ENCODE measurements at regions not wholly inside any gene's neighbourhood (a gene's known extent, or its start where the extent isn't known, plus 50 kb on each side); places are given as distances from the start of the nearest gene placed in this dataset.

DNA sequence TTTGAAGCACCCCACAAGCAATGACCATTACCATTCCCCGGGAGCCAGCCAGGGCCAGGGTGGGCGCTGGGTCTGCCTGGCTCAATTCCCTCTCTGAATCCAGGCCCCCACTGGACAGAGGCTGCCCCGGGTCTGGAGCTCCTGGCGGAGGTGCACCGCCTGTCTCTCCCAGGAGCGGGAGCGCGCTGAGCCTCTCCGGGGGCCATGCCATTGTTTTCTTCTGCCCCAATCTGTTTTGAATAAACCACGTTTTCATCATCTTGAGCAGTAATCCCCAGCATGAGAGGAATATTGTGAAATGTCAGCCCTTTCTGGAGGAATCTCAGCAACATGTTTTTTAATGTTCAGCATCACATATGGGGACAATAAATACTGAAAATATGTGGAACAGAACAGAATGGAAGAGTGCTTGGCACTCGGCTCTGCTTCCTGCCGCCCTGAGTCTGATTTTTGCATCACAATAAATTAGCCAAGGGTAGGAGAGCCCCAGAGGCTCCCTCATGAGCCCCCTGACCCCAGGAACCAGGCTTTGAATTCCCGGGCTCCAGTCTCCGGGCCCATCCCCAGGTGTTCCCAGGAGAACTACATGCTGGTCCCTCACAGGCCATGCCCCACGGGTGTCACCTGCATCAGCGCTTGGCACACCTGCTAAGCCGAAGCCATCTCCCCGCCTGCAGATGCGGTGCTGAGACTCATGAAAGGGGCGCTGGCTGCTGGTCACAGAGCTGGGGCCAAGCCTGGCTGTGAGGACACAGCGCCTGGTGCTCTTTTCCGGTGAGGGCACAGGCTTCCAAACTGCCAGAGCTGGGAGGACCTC, 88.8 kb downstream of the INHBB start:
- Mint-ChIP-seq H3K36me3 (ENCODE audit: low read depth) (no peaks in the 10 kb centered on the region), H3K27me3 (ENCODE audit: low read depth) (peaks cover 52% of the 10 kb centered on the region)
- no peak for DNase-seq (ENCODE audit: low read depth, low spot score)

DNA sequence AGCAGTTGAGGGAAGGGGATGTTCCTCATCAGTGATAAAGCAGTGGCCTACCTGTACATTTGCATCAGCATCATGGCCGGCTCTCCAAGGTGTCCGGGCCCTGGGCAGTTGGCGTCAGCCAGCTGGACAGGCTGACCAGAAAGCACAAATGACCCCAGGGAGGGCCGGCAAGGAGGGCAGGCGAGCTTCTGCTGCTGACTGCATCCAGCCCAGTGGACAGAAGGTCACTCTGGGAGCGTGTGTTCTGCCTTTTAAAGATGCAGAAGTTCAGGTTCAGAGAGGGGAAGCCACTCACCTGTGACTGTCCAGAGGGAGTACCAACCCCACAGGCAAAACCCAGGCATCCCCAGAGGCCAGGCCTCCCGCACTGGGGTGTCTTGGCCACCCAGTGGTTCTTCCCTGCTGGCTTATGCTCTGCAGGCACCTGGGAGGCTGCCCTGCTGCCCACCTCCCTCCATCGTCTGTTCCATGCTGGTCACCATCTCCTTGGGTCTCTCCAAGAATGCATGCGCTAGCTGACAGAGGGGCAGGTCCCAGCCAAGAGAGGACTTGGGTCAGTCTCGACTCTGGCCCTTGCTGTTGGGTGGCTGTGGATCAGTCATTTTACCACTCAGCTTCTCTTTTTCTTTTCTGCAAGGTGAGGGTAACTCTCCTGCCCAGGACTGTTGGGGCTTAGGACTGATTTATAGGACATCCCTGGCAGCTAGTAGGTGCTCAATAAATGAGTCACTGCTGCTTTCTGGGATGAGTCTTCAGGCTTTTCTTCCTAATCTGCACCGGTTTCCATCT, 89.9 kb downstream of the INHBB start:
- TF ChIP-seq, protein P1, sequence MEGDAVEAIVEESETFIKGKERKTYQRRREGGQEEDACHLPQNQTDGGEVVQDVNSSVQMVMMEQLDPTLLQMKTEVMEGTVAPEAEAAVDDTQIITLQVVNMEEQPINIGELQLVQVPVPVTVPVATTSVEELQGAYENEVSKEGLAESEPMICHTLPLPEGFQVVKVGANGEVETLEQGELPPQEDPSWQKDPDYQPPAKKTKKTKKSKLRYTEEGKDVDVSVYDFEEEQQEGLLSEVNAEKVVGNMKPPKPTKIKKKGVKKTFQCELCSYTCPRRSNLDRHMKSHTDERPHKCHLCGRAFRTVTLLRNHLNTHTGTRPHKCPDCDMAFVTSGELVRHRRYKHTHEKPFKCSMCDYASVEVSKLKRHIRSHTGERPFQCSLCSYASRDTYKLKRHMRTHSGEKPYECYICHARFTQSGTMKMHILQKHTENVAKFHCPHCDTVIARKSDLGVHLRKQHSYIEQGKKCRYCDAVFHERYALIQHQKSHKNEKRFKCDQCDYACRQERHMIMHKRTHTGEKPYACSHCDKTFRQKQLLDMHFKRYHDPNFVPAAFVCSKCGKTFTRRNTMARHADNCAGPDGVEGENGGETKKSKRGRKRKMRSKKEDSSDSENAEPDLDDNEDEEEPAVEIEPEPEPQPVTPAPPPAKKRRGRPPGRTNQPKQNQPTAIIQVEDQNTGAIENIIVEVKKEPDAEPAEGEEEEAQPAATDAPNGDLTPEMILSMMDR (conservative IDR thresholded peaks at IDR 0.05) = no peak
- H3K4me1 Mint-ChIP-seq = peaks cover 9% of the 10 kb centered on the region
- no peak overlapping the region for H3K4me3 Mint-ChIP-seq
- H3K27ac Mint-ChIP-seq (ENCODE audit: unreplicated experiment) = no peak overlapping the region
- H3K27me3 Mint-ChIP-seq (ENCODE audit: low read depth) = peaks cover 57% of the 10 kb centered on the region
- no peaks in the 10 kb centered on the region for H3K36me3 Mint-ChIP-seq (ENCODE audit: low read depth)
- no peaks in the 10 kb centered on the region for H3K9me3 Mint-ChIP-seq
- DNase-seq (ENCODE audit: low read depth, low spot score) = no peak

More for the DNA sequence above, 88.8 kb downstream of the INHBB start:
- Mint-ChIP-seq H3K4me1 (peaks cover 8% of the 10 kb centered on the region), H3K27ac (ENCODE audit: unreplicated experiment) (no peak overlapping the region), H3K4me3 (no peak overlapping the region), H3K9me3 (no peaks in the 10 kb centered on the region)
- TF ChIP-seq, protein P1 (conservative IDR thresholded peaks at IDR 0.05) = no peak

DNA sequence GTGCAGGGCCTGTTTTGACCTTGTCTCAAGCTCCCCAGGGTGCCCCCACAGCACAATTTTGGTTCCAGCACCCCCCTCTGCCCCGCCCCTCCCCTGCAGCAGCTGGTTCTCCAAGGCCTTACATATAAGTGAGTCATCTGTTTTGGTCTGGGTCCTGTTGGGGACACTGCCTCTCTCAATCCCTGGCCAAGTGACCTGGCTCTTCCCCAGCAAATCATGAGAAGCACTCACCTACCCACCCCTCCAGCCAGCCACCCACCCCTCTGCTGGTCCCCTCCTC, 90.5 kb downstream of the INHBB start:
- Mint-ChIP-seq H3K27ac (ENCODE audit: unreplicated experiment) (no peak overlapping the region), H3K9me3 (no peaks in the 10 kb centered on the region), H3K27me3 (ENCODE audit: low read depth) (peaks cover 59% of the 10 kb centered on the region), H3K4me3 (no peak overlapping the region), H3K36me3 (ENCODE audit: low read depth) (no peaks in the 10 kb centered on the region), H3K4me1 (peaks cover 14% of the 10 kb centered on the region)
- TF ChIP-seq, protein P1 (conservative IDR thresholded peaks at IDR 0.05) = no peak
- DNase-seq (ENCODE audit: low read depth, low spot score) = no peak

DNA sequence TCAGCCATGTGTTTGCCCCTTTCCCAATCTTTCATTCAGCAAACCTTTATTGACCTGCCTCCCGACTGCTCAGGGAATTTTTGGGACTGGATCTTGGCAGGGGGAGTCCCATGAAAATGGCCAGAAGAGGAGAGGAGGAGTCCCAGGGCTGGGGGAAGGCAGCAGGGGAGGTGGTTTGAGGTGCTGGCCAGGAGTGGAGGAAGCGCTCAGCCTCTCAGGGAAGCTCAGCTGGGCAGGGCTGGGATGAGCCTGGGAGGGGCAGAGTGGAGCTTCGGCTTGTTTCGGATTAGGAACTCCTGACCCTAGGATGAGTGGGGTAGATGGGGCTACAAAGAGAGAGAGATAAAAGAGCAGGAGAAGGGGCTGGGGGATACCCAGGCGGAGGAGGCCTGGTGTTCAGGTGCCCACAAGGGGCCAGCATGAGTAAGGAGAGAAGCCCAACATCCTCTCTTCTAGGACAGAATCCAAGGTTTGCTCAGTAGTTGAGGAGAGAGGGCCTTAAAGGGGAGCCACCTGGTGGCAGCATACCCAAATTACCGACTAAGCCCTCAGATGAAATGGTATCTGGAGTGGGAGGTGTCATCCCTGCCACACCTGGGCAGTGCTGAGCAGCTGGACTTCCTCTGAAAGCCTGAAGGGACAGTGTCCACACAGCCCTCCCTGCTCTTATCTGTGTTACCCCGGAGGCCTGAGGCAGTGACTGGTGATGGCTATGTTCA, 91.1 kb downstream of the INHBB start:
- Mint-ChIP-seq H3K4me1 (peaks cover 21% of the 10 kb centered on the region), H3K27me3 (ENCODE audit: low read depth) (peaks cover 65% of the 10 kb centered on the region), H3K36me3 (ENCODE audit: low read depth) (no peaks in the 10 kb centered on the region), H3K27ac (ENCODE audit: unreplicated experiment) (no peak overlapping the region), H3K9me3 (no peaks in the 10 kb centered on the region), H3K4me3 (no peak overlapping the region)
- TF ChIP-seq, protein P1 (conservative IDR thresholded peaks at IDR 0.05) = peak; percentile 55
- no peak for DNase-seq (ENCODE audit: low read depth, low spot score)

DNA sequence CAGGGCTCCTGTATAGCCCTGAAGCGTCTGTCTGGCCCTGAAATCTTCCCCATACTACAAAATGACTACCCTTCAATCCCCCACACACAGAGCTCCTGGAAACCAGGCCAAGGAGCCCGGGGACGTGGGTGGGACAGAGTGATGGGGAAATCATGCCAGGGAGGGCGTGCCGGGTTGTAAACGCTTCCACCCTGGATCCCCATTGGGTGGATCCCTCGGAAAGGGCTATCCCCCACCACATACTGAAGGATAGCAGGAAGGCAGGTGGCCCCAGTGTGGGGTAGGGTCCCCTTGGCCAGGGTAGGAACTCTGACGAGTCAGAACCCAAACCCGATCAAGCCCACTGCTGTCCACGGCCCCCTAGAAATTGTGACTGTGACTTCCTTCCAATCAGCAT, 91.7 kb downstream of the INHBB start:
- Mint-ChIP-seq H3K27me3 (ENCODE audit: low read depth) (peaks cover 71% of the 10 kb centered on the region), H3K4me1 (peaks cover 27% of the 10 kb centered on the region), H3K27ac (ENCODE audit: unreplicated experiment) (no peak overlapping the region), H3K9me3 (no peaks in the 10 kb centered on the region), H3K36me3 (ENCODE audit: low read depth) (no peaks in the 10 kb centered on the region), H3K4me3 (no peak overlapping the region)
- TF ChIP-seq, protein P1 (conservative IDR thresholded peaks at IDR 0.05) = no peak
- DNase-seq (ENCODE audit: low read depth, low spot score) = no peak

Data from neural crest cell (in vitro differentiated cells).